Lower lobe of right lung (tissue), 2 donors: ENCODE measurements at regions not wholly inside any gene's neighbourhood (a gene's known extent, or its start where the extent isn't known, plus 50 kb on each side); places are given as distances from the start of the nearest gene placed in this dataset.

Experiments used
- ATAC-seq, 2 donors: fragments of 200-7000 bp; cut with Tn5 transposase; one replicate each; pipeline ENCODE4 v1.9.1; 2020 to 2022; ENCODE audit warnings: mild to moderate bottlenecking in 2 of 2, moderate library complexity in 2 of 2
- DNase-seq: peaks from one replicate; pipeline ENCODE4 v3.0.0-alpha.2; 2020
- H3K27ac ChIP-seq: fragments of 200-600 bp; one replicate; pipeline ENCODE4 v1.8.0; 2022
- H3K27me3 ChIP-seq: fragments of 200-600 bp; one replicate; pipeline ENCODE4 v1.8.0; 2022; ENCODE audit warnings: low read depth
- H3K36me3 ChIP-seq: fragments of 200-600 bp; one replicate; pipeline ENCODE4 v1.8.0; 2022; ENCODE audit warnings: mild to moderate bottlenecking
- H3K4me1 ChIP-seq: fragments of 200-600 bp; one replicate; pipeline ENCODE4 v1.8.0; 2022
- H3K4me3 ChIP-seq: fragments of 200-600 bp; one replicate; pipeline ENCODE4 v1.8.0; 2022; ENCODE audit warnings: mild to moderate bottlenecking
- H3K9me3 ChIP-seq: fragments of 200-600 bp; one replicate; pipeline ENCODE4 v1.8.0; 2022
- intact Hi-C: fragments of 100-400 bp; cut with DNase I; formaldehyde crosslinking; loops from one replicate; pipeline ENCODE4 v1.11.0; 2022
- TF ChIP-seq, protein P1 (sequence below): fragments of 200-600 bp; IDR thresholded peaks from one replicate; pipeline ENCODE4 v1.8.0; 2022; ENCODE audit warnings: antibody characterized with exemption, mild to moderate bottlenecking
- donor health status: DM: no; HTN: yes; CAD: no; lungs with severe emphysema.

DNA sequence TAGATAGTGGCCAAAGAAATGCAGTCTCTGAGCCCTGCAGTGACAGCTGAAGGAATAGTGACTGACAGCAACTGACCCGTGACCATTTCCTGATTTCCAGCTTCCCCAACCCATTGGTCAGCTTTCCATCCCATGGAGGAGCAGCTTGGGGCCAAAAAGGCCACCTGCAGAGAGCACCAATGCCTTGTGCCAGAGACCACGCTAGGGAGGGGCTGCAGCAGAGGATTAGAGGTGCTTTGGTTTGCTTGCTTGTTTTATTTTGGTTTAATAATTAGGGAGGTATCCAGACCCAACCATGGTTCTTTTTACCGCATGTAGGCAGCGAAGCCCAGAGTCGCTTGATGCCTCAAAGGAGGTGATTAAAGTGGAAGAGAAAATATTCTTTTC lies 61.3 kb upstream of the SIAH1 start:
- H3K27me3 ChIP-seq: no peaks in the 10 kb centered on the region
- H3K4me1 ChIP-seq: peaks cover 15% of the 10 kb centered on the region
- TF ChIP-seq, protein P1, sequence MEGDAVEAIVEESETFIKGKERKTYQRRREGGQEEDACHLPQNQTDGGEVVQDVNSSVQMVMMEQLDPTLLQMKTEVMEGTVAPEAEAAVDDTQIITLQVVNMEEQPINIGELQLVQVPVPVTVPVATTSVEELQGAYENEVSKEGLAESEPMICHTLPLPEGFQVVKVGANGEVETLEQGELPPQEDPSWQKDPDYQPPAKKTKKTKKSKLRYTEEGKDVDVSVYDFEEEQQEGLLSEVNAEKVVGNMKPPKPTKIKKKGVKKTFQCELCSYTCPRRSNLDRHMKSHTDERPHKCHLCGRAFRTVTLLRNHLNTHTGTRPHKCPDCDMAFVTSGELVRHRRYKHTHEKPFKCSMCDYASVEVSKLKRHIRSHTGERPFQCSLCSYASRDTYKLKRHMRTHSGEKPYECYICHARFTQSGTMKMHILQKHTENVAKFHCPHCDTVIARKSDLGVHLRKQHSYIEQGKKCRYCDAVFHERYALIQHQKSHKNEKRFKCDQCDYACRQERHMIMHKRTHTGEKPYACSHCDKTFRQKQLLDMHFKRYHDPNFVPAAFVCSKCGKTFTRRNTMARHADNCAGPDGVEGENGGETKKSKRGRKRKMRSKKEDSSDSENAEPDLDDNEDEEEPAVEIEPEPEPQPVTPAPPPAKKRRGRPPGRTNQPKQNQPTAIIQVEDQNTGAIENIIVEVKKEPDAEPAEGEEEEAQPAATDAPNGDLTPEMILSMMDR: no peak
- intact Hi-C loops: no loop called here
- H3K36me3 ChIP-seq: no peaks in the 10 kb centered on the region
- no peak for ATAC-seq
- no peak overlapping the region for H3K27ac ChIP-seq
- no peak overlapping the region for H3K4me3 ChIP-seq
- DNase-seq: no peak
- H3K9me3 ChIP-seq: no peaks in the 10 kb centered on the region

DNA sequence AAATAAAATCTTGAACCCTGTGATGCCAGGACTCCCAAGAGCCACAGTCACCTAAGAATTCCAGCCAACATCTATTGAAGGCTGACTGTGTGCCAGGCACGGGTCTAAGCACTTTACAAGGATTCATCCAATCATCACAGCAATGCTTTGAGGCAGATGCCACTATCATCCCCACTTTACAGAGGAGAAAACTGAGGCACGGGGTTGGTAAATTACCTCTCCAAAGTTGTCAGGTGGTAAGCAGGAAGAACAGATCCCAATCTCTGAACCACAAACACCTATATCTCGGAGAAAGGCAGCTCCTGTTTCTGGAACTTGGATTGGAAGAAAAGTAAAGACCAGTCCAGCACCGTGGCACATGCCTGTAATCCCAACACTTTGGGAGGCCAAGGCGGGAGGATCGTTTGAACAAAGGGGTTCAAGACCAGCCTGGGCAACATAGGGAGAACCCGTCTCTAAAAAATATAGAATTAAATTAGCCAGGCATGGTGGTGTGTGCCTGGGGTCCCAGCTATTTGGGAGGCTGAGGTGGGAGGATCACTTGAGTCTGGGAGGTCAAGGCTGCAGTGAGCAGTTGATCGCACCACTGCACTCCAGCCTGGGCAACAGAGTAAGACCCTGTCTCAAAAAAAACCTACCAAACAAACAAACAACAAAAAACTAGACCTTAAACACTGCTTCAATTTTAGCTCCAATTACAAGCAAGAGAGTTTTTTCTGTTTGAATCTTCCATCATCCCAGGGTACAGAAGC lies 60.7 kb upstream of the SIAH1 start:
- ATAC-seq (no peak), DNase-seq (no peak)
- no peak overlapping the region for H3K4me3 ChIP-seq
- no peak overlapping the region for H3K27ac ChIP-seq
- TF ChIP-seq, protein P1: no peak
- H3K36me3 ChIP-seq: no peaks in the 10 kb centered on the region
- no peaks in the 10 kb centered on the region for H3K27me3 ChIP-seq
- intact Hi-C loops: no loop called here
- no peaks in the 10 kb centered on the region for H3K9me3 ChIP-seq
- H3K4me1 ChIP-seq: peaks cover 15% of the 10 kb centered on the region

DNA sequence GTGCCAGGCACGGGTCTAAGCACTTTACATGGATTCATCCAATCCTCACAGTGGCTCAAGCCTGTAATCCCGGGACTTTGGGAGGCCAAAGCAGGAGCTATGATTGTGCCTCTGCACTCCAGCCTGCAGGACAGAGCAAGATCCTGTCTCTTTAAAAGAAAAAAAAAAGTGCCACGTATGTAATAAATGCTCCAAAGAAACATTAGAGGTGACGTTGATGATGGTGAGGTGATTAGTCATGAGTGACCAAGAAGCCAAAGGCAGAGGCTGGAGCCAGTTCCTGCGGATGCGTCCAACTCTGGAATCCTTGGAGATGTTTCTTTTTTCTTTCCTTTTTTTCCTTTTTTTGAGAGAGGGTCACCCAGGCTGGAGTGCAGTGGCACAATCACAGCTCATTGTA lies 59.4 kb upstream of the SIAH1 start:
- Histone ChIP-seq H3K4me3 (no peak overlapping the region), H3K27ac (peak overlapping the region; percentile 74), H3K27me3 (no peaks in the 10 kb centered on the region), H3K36me3 (no peaks in the 10 kb centered on the region), H3K9me3 (no peaks in the 10 kb centered on the region), H3K4me1 (peaks cover 15% of the 10 kb centered on the region)
- TF ChIP-seq, protein P1: no peak
- DNase-seq (no peak), ATAC-seq (peak in 1 of 2 donors; percentile 16)
- intact Hi-C loops: no loop called here

DNA sequence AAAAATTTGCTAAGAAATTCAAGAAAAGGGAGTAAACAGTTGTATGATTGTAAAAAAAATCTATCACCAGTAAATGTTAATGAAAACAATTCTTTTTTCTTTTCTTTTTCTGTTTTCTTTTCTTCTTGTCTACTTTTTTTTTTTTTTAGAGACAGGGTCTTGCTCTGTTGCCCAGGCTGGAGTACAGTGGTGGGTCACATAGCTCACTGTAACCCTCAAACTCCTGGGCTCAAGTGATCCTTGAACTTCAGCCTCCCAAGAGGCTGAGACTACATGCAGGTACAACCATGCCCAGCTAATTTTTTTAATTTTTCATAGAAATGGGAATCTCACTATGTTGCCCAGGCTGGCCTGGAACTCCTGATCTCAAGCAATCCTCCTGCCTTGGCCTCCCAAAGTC lies 57.2 kb upstream of the SIAH1 start:
- Histone ChIP-seq H3K27me3 (no peaks in the 10 kb centered on the region), H3K9me3 (no peaks in the 10 kb centered on the region), H3K36me3 (no peaks in the 10 kb centered on the region), H3K4me3 (no peak overlapping the region), H3K4me1 (peaks cover 15% of the 10 kb centered on the region), H3K27ac (no peak overlapping the region)
- ATAC-seq (no peak), DNase-seq (no peak)
- intact Hi-C loops: no loop called here
- TF ChIP-seq, protein P1: no peak

DNA sequence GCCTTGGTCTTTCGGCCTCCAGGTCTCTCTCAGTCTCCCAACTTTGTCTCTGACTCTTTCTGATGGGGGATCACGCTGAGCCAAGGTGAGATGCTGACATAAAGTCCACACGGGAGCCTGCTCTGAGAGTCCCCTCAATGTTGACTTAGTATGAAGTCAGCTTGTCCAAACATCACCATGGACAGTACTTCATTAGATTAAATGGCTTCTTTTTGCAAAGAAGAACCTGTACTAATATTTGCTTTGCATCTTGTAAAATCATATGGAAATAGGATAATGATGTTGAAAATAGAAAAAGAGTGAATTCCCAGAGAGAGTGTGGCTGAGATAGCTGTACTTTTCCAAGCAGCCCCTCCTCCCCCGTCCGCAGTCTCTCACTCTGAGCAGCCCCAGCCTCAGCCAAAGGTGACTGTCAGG lies 56.7 kb upstream of the SIAH1 start:
- ATAC-seq (no peak), DNase-seq (no peak)
- H3K9me3 ChIP-seq: no peaks in the 10 kb centered on the region
- intact Hi-C loops: no loop called here
- no peaks in the 10 kb centered on the region for H3K36me3 ChIP-seq
- H3K4me3 ChIP-seq: no peak overlapping the region
- TF ChIP-seq, protein P1: no peak
- no peaks in the 10 kb centered on the region for H3K27me3 ChIP-seq
- H3K4me1 ChIP-seq: peaks cover 15% of the 10 kb centered on the region
- no peak overlapping the region for H3K27ac ChIP-seq
